CD4-positive, alpha-beta T cell (primary cell): ENCODE measurements at regions not wholly inside any gene's neighbourhood (a gene's known extent, or its start where the extent isn't known, plus 50 kb on each side); places are given as distances from the start of the nearest gene placed in this dataset.

ENCODE experiments used
- ATAC-seq: fragments of 200-7000 bp; cut with Tn5 transposase; one replicate; pipeline ENCODE4 v1.10.0; 2022; ENCODE audit warnings: mild to moderate bottlenecking; ENCODE audit not compliant: poor library complexity
- CTCF ChIA-PET: fragments of 350-600 bp; sonication (Branson Sonifier 250); formaldehyde crosslinking; loops from one replicate; lab custom pipeline; 2021; ENCODE audit warnings: antibody characterized with exemption, inconsistent platforms; lab: Charles Lee
- POLR2A ChIA-PET: fragments of 350-600 bp; sonication (Branson Sonifier 250); formaldehyde crosslinking; loops from one replicate; lab custom pipeline; 2021; ENCODE audit warnings: antibody characterized with exemption, inconsistent platforms; lab: Charles Lee
- DNase-seq, 14 experiments: peaks; one replicate each; pipeline ENCODE4 v3.0.0-alpha.2; 2013 to 2020; ENCODE audit warnings: mixed read lengths in 2 of 14
- H3K27ac ChIP-seq, 2 donors: one replicate each; pipeline versions ENCODE4 v1.5.1 to v1.7.0; 2013; ENCODE audit warnings: low read length in 2 of 2, low read depth in 1 of 2, mild to moderate bottlenecking in 1 of 2
- H3K27me3 ChIP-seq, 2 experiments: 1 replicate in 1 of 2; 2 replicates in 1 of 2; pipeline versions ENCODE4 v1.6.1 to v1.7.0; 2013; ENCODE audit warnings: low read length in 2 of 2, control low read depth in 1 of 2, mild to moderate bottlenecking in 1 of 2, moderate library complexity in 1 of 2; ENCODE audit not compliant: insufficient read depth in 2 of 2, control insufficient read depth in 1 of 2
- H3K36me3 ChIP-seq: one replicate; pipeline ENCODE4 v1.6.1; 2013; ENCODE audit warnings: low read length, control low read depth; ENCODE audit not compliant: insufficient read depth
- H3K4me1 ChIP-seq: one replicate; pipeline ENCODE4 v1.6.1; 2013; ENCODE audit warnings: low read length, control low read depth; ENCODE audit not compliant: insufficient read depth
- H3K4me3 ChIP-seq: one replicate; pipeline ENCODE4 v1.5.1; 2013; ENCODE audit warnings: mild to moderate bottlenecking, low read length, moderate library complexity
- H3K9me3 ChIP-seq, 2 experiments: 1 replicate in 1 of 2; 2 replicates in 1 of 2; pipeline versions ENCODE4 v1.6.1 to v1.7.0; 2013; ENCODE audit warnings: low read length in 2 of 2, mild to moderate bottlenecking in 2 of 2, control low read depth in 1 of 2, moderate library complexity in 1 of 2; ENCODE audit not compliant: control insufficient read depth in 1 of 2, insufficient read depth in 1 of 2
- H3K27ac Mint-ChIP-seq: one replicate; pipeline ENCODE4 v1.8.0; 2020; ENCODE audit warnings: mixed read lengths
- H3K27me3 Mint-ChIP-seq: one replicate; pipeline ENCODE4 v1.8.0; 2021; ENCODE audit warnings: mixed read lengths
- H3K36me3 Mint-ChIP-seq: one replicate; pipeline ENCODE4 v1.8.0; 2021; ENCODE audit warnings: low read depth, mixed read lengths
- H3K4me1 Mint-ChIP-seq: one replicate; pipeline ENCODE4 v1.8.0; 2021; ENCODE audit warnings: low read depth, mixed read lengths
- H3K4me3 Mint-ChIP-seq: one replicate; pipeline ENCODE4 v1.8.0; 2020; ENCODE audit warnings: mild to moderate bottlenecking, mixed read lengths
- H3K9me3 Mint-ChIP-seq: one replicate; pipeline ENCODE4 v1.8.0; 2020; ENCODE audit warnings: mixed read lengths
- intact Hi-C, 2 experiments: fragments of 100-400 bp; cut with DNase I in 1 of 2; cut with micrococcal nuclease in 1 of 2; formaldehyde crosslinking; loops; one replicate each; pipeline versions ENCODE4 v1.15.1 to v1.9.0; 2023 to 2025; cut with DNase I, micrococcal nuclease
- TF ChIP-seq, protein P1 (sequence below): fragments of 200-600 bp; IDR thresholded peaks from one replicate; pipeline ENCODE4 v1.8.0; 2022; ENCODE audit warnings: antibody characterized with exemption, mild to moderate bottlenecking

DNA sequence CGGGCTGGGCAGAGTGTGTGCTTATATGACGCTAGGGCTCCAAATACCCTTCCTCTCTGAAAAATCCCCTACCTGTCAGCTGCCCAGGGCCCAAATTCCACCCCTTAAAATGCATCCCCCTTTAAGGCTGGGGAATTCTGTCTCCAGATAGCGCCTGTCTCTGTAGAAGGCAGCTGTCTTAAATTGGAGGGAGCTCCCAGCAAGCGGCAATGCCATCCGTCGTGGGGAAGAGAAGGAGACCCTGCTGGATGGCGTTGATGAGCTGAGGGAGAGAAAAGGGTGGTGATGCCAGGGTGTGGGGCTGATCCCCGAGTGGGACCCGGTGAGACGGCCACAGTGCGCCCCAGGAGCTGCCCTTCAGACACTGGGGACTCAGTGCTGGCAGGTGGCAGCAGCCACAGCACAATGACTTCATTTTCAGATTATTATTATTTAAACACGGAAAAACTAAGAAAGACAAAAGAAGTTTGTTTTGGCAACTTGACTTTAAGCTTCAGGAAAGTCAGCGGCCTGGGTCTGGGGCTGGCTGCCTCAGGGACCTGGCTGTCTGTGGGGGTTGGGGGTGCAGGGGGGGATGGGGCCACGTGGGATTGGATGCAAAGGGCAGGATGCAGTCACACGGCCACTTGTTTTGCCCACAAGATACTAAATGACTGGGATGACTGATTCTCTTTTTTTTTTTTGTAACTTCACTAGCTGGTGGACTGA is 152.8 kb downstream of the TFCP2L1 start:
- TF ChIP-seq, protein P1, sequence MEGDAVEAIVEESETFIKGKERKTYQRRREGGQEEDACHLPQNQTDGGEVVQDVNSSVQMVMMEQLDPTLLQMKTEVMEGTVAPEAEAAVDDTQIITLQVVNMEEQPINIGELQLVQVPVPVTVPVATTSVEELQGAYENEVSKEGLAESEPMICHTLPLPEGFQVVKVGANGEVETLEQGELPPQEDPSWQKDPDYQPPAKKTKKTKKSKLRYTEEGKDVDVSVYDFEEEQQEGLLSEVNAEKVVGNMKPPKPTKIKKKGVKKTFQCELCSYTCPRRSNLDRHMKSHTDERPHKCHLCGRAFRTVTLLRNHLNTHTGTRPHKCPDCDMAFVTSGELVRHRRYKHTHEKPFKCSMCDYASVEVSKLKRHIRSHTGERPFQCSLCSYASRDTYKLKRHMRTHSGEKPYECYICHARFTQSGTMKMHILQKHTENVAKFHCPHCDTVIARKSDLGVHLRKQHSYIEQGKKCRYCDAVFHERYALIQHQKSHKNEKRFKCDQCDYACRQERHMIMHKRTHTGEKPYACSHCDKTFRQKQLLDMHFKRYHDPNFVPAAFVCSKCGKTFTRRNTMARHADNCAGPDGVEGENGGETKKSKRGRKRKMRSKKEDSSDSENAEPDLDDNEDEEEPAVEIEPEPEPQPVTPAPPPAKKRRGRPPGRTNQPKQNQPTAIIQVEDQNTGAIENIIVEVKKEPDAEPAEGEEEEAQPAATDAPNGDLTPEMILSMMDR = no peak
- peaks cover 6% of the 10 kb centered on the region for H3K27me3 Mint-ChIP-seq
- H3K4me3 ChIP-seq = no peak overlapping the region
- H3K27ac ChIP-seq = no peak overlapping the region
- no peaks in the 10 kb centered on the region for H3K9me3 Mint-ChIP-seq
- no peaks in the 10 kb centered on the region for H3K4me1 Mint-ChIP-seq
- CTCF ChIA-PET = no interaction called here
- H3K4me1 ChIP-seq = no peaks in the 10 kb centered on the region
- no peak overlapping the region for H3K4me3 Mint-ChIP-seq
- no peaks in the 10 kb centered on the region for H3K27me3 ChIP-seq
- POLR2A ChIA-PET = no interaction called here
- no peaks in the 10 kb centered on the region for H3K36me3 ChIP-seq
- H3K27ac Mint-ChIP-seq = no peak overlapping the region
- no peak for ATAC-seq
- intact Hi-C loops = no loop called here
- H3K36me3 Mint-ChIP-seq = no peaks in the 10 kb centered on the region
- no peaks in the 10 kb centered on the region for H3K9me3 ChIP-seq
- no peak for DNase-seq

DNA sequence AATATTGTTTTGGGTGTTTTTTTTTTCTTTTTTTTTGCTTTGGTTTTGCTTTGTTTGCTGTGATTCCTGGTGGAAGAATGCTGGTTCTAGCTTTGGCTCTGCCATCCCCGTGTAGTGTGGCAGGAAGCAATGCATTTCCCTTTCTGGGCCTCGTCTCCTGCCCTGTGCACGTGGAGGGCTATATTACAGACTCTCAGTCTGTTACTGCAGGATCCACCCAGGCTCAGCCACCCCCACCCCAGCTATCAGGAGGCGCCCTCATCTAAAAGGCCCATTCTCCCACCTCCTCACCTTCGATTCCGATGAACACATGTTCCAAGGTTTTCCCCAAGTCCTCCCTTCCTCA is 152.3 kb downstream of the TFCP2L1 start:
- H3K9me3 ChIP-seq = no peaks in the 10 kb centered on the region
- no peaks in the 10 kb centered on the region for H3K36me3 ChIP-seq
- no peak overlapping the region for H3K4me3 Mint-ChIP-seq
- no peaks in the 10 kb centered on the region for H3K36me3 Mint-ChIP-seq
- no peak for DNase-seq
- CTCF ChIA-PET = no interaction called here
- intact Hi-C loops = no loop called here
- TF ChIP-seq, protein P1 = no peak
- H3K9me3 Mint-ChIP-seq = no peaks in the 10 kb centered on the region
- H3K27me3 ChIP-seq = no peaks in the 10 kb centered on the region
- H3K4me1 Mint-ChIP-seq = no peaks in the 10 kb centered on the region
- POLR2A ChIA-PET = no interaction called here
- no peaks in the 10 kb centered on the region for H3K4me1 ChIP-seq
- peaks cover 6% of the 10 kb centered on the region for H3K27me3 Mint-ChIP-seq
- H3K27ac Mint-ChIP-seq = no peak overlapping the region
- H3K4me3 ChIP-seq = no peak overlapping the region
- H3K27ac ChIP-seq = no peak overlapping the region
- no peak for ATAC-seq

DNA sequence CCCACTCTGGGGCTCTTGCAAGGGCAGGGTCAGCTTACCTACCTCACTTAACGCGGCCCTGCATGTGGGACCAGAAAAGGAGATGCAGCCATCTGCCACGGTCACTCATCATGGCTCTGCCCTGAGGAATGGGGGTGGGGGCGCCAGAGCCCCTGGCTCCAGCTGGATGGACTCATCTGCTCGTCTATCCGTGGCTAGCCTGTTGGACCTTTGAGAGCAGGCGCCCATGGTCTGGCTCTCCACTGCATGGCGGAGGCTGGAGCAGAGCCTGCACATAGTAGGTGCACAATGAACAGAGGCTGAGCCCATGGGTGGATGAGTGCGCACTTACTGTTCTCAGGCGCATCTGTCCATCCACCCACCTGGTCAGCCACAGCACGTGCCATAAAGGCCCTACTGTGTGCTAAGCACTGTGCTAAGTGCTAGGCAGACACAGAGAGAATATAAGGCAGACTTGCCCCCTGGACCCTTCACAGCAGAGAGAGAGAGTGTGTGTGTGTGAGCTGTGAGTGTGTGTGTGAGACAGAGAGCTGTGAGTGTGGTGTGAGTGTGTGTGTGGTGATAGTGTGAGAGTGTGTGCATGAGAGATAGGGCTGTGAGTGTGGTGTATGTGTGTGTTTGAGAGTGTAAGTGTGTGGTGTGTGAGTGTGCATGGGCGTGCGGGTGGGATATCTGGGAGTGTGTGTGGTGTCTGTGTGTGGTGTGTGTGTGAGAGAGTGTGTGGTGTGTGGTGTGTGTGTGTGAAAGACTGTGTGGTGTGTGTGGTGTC is 151.3 kb downstream of the TFCP2L1 start:
- intact Hi-C loops = no loop called here
- no peak overlapping the region for H3K4me3 ChIP-seq
- no peak for DNase-seq
- ChIA-PET CTCF (no interaction called here), POLR2A (no interaction called here)
- H3K36me3 Mint-ChIP-seq = no peaks in the 10 kb centered on the region
- peaks cover 6% of the 10 kb centered on the region for H3K27me3 Mint-ChIP-seq
- no peaks in the 10 kb centered on the region for H3K4me1 ChIP-seq
- no peak overlapping the region for H3K27ac Mint-ChIP-seq
- H3K9me3 ChIP-seq = no peaks in the 10 kb centered on the region
- H3K36me3 ChIP-seq = no peaks in the 10 kb centered on the region
- TF ChIP-seq, protein P1 = no peak
- no peaks in the 10 kb centered on the region for H3K9me3 Mint-ChIP-seq
- no peak overlapping the region for H3K4me3 Mint-ChIP-seq
- ATAC-seq = no peak
- no peaks in the 10 kb centered on the region for H3K27me3 ChIP-seq
- H3K4me1 Mint-ChIP-seq = no peaks in the 10 kb centered on the region
- no peak overlapping the region for H3K27ac ChIP-seq
